HepG2 (cell line): ENCODE measurements at regions not wholly inside any gene's neighbourhood (a gene's known extent, or its start where the extent isn't known, plus 50 kb on each side); places are given as distances from the start of the nearest gene placed in this dataset.

ENCODE experiments used
- FOXA1 ChIP-seq, 2 experiments: fragments of 450-650 bp in 1 of 2; sonication (generic) in 1 of 2; formaldehyde crosslinking in 1 of 2; IDR thresholded peaks; 2 replicates each; pipeline versions ENCODE4 v1.4.0 to v1.6.1; 2016 to 2020; ENCODE audit warnings: missing genetic modification reagents in 1 of 2
- MATR3 ChIP-seq: sonication (generic); formaldehyde crosslinking; IDR thresholded peaks from 2 replicates; pipeline ENCODE4 v1.4.0; 2020; ENCODE audit warnings: missing genetic modification reagents
- POLR2A ChIP-seq, 2 experiments: IDR thresholded peaks; 2 replicates each; pipeline ENCODE4 v1.6.1; 2011; ENCODE audit warnings: low read depth in 2 of 2, low read length in 2 of 2, mild to moderate bottlenecking in 1 of 2, moderate library complexity in 1 of 2; ENCODE audit not compliant: insufficient read depth in 1 of 2
- SNAI1 ChIP-seq: sonication (generic); formaldehyde crosslinking; IDR thresholded peaks from 2 replicates; pipeline ENCODE4 v1.5.0; 2020; ENCODE audit warnings: mild to moderate bottlenecking, missing genetic modification reagents, borderline replicate concordance
- SP1 ChIP-seq, 2 experiments: fragments of 450-650 bp in 1 of 2; sonication (generic) in 1 of 2; formaldehyde crosslinking in 1 of 2; IDR thresholded peaks; 2 replicates each; pipeline versions ENCODE4 v1.4.0 to v1.6.1; 2016 to 2020; ENCODE audit warnings: missing genetic modification reagents in 1 of 2
- ZNF362 ChIP-seq: sonication (generic); formaldehyde crosslinking; IDR thresholded peaks from 2 replicates; pipeline ENCODE4 v1.4.0; 2020; ENCODE audit warnings: missing genetic modification reagents, mild to moderate bottlenecking, borderline replicate concordance
- TF ChIP-seq, protein P1 (sequence below): sonication (generic); formaldehyde crosslinking; IDR thresholded peaks from 2 replicates; pipeline ENCODE4 v1.9.0; 2022; ENCODE audit warnings: missing genetic modification reagents, mild to moderate bottlenecking, borderline replicate concordance
- TF ChIP-seq, protein P2 (sequence below): sonication (generic); formaldehyde crosslinking; IDR thresholded peaks from 2 replicates; pipeline ENCODE4 v1.8.1; 2023; ENCODE audit warnings: missing genetic modification reagents, inconsistent platforms, borderline replicate concordance

- TF ChIP-seq SP1 (IDR thresholded peaks at IDR 0.05) (no peak), SP1 (CRISPR knock-in tag; IDR thresholded peaks at IDR 0.05) (no peak), POLR2A (IDR thresholded peaks at IDR 0.05; ENCODE audit: insufficient read depth in 1 of 2, low read depth in 2 of 2, low read length in 2 of 2) (no peak), ZNF362 (no peak), FOXA1 (IDR thresholded peaks at IDR 0.05) (no peak), FOXA1 (CRISPR knock-in tag; IDR thresholded peaks at IDR 0.05) (no peak), MATR3 (CRISPR knock-in tag) (no peak), SNAI1 (no peak)
- TF ChIP-seq, protein P1, sequence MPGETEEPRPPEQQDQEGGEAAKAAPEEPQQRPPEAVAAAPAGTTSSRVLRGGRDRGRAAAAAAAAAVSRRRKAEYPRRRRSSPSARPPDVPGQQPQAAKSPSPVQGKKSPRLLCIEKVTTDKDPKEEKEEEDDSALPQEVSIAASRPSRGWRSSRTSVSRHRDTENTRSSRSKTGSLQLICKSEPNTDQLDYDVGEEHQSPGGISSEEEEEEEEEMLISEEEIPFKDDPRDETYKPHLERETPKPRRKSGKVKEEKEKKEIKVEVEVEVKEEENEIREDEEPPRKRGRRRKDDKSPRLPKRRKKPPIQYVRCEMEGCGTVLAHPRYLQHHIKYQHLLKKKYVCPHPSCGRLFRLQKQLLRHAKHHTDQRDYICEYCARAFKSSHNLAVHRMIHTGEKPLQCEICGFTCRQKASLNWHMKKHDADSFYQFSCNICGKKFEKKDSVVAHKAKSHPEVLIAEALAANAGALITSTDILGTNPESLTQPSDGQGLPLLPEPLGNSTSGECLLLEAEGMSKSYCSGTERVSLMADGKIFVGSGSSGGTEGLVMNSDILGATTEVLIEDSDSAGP (CRISPR knock-in tag) = no peak
- TF ChIP-seq, protein P2, sequence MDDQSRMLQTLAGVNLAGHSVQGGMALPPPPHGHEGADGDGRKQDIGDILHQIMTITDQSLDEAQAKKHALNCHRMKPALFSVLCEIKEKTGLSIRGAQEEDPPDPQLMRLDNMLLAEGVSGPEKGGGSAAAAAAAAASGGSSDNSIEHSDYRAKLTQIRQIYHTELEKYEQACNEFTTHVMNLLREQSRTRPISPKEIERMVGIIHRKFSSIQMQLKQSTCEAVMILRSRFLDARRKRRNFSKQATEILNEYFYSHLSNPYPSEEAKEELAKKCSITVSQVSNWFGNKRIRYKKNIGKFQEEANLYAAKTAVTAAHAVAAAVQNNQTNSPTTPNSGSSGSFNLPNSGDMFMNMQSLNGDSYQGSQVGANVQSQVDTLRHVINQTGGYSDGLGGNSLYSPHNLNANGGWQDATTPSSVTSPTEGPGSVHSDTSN (CRISPR knock-in tag) = no peak
Measured at GRCh38 chr13:73879346-73880015, 254.7 kb downstream of the KLF12 start.
